DOHH2 (cell line): ENCODE measurements at regions not wholly inside any gene's neighbourhood (a gene's known extent, or its start where the extent isn't known, plus 50 kb on each side); places are given as distances from the start of the nearest gene placed in this dataset.

Source experiments
- EZH2phosphoT487 ChIP-seq: fragments of 200-600 bp; sonication (generic); IDR thresholded peaks from 2 replicates; pipeline ENCODE4 v1.6.1; 2017; ENCODE audit warnings: borderline replicate concordance, mild to moderate bottlenecking, antibody characterized with exemption, low read length, moderate library complexity, mixed read lengths
- TF ChIP-seq, protein P1 (sequence below): fragments of 200-600 bp; sonication (generic); IDR thresholded peaks from one replicate; pipeline ENCODE4 v1.5.1; 2014; ENCODE audit warnings: antibody characterized with exemption, mild to moderate bottlenecking, low read depth, low read length; ENCODE audit not compliant: poor library complexity, severe bottlenecking

GRCh38 chr2:228433721-228434120, 252.2 kb upstream of the SPHKAP start:
- TF ChIP-seq, protein P1, sequence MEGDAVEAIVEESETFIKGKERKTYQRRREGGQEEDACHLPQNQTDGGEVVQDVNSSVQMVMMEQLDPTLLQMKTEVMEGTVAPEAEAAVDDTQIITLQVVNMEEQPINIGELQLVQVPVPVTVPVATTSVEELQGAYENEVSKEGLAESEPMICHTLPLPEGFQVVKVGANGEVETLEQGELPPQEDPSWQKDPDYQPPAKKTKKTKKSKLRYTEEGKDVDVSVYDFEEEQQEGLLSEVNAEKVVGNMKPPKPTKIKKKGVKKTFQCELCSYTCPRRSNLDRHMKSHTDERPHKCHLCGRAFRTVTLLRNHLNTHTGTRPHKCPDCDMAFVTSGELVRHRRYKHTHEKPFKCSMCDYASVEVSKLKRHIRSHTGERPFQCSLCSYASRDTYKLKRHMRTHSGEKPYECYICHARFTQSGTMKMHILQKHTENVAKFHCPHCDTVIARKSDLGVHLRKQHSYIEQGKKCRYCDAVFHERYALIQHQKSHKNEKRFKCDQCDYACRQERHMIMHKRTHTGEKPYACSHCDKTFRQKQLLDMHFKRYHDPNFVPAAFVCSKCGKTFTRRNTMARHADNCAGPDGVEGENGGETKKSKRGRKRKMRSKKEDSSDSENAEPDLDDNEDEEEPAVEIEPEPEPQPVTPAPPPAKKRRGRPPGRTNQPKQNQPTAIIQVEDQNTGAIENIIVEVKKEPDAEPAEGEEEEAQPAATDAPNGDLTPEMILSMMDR, result no peak
- TF ChIP-seq EZH2phosphoT487, result no peak
